ENCODE measurements at regions not wholly inside any gene's neighbourhood (a gene's known extent, or its start where the extent isn't known, plus 50 kb on each side); places are given as distances from the start of the nearest gene placed in this dataset.

DNA sequence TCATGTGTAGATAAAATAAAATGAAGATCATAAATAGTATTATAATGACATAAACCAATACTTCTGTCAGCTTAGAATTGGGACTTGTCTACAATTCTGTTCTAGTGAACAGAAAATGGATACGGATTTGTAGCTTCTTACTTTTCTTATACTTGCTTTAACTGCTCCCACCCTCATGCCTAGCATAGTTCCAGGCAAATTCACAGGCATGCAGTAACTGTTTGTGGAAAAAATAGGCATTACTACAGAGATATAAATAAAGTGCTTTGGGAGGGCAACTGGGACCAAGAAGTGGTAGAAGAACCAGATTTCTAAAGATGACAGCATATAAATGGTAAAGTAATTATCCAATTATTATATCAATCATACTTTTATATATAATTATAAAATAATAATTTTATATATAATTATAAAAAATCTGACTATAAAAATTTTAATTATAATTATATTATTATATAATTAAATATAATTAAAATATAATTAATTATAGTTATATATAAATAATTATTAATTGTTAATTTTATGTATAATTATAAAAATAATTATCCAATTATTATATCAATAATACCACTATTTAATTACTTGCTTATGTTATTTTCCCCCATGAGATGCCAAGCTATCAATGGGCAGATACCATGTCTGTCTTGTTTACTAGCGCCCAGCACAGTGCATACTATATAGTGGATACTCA, 144.1 kb downstream of the NOC3L start:
- TF ChIP-seq, protein P1, sequence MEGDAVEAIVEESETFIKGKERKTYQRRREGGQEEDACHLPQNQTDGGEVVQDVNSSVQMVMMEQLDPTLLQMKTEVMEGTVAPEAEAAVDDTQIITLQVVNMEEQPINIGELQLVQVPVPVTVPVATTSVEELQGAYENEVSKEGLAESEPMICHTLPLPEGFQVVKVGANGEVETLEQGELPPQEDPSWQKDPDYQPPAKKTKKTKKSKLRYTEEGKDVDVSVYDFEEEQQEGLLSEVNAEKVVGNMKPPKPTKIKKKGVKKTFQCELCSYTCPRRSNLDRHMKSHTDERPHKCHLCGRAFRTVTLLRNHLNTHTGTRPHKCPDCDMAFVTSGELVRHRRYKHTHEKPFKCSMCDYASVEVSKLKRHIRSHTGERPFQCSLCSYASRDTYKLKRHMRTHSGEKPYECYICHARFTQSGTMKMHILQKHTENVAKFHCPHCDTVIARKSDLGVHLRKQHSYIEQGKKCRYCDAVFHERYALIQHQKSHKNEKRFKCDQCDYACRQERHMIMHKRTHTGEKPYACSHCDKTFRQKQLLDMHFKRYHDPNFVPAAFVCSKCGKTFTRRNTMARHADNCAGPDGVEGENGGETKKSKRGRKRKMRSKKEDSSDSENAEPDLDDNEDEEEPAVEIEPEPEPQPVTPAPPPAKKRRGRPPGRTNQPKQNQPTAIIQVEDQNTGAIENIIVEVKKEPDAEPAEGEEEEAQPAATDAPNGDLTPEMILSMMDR (IDR thresholded peaks at IDR 0.05): no peak
- TF ChIP-seq, protein P2, sequence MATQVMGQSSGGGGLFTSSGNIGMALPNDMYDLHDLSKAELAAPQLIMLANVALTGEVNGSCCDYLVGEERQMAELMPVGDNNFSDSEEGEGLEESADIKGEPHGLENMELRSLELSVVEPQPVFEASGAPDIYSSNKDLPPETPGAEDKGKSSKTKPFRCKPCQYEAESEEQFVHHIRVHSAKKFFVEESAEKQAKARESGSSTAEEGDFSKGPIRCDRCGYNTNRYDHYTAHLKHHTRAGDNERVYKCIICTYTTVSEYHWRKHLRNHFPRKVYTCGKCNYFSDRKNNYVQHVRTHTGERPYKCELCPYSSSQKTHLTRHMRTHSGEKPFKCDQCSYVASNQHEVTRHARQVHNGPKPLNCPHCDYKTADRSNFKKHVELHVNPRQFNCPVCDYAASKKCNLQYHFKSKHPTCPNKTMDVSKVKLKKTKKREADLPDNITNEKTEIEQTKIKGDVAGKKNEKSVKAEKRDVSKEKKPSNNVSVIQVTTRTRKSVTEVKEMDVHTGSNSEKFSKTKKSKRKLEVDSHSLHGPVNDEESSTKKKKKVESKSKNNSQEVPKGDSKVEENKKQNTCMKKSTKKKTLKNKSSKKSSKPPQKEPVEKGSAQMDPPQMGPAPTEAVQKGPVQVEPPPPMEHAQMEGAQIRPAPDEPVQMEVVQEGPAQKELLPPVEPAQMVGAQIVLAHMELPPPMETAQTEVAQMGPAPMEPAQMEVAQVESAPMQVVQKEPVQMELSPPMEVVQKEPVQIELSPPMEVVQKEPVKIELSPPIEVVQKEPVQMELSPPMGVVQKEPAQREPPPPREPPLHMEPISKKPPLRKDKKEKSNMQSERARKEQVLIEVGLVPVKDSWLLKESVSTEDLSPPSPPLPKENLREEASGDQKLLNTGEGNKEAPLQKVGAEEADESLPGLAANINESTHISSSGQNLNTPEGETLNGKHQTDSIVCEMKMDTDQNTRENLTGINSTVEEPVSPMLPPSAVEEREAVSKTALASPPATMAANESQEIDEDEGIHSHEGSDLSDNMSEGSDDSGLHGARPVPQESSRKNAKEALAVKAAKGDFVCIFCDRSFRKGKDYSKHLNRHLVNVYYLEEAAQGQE (IDR thresholded peaks at IDR 0.05; ENCODE audit: insufficient read depth in 1 of 2, low read depth in 2 of 2, low read length in 1 of 2): no peak
